Thyroid gland (tissue), 4 donors: ENCODE measurements at regions not wholly inside any gene's neighbourhood (a gene's known extent, or its start where the extent isn't known, plus 50 kb on each side); places are given as distances from the start of the nearest gene placed in this dataset.

Experiments used
- POLR2A ChIP-seq, 2 donors: fragments of 450-650 bp; IDR thresholded peaks; one replicate each; pipeline ENCODE4 v1.6.1; 2017; ENCODE audit warnings: antibody characterized with exemption in 2 of 2, mild to moderate bottlenecking in 2 of 2, moderate library complexity in 1 of 2
- TF ChIP-seq, protein P1 (sequence below), 6 experiments: fragments of 200-600 bp in 3 of 6; fragments of 450-650 bp in 3 of 6; sonication (generic) in 3 of 6; IDR thresholded peaks; one replicate each; pipeline ENCODE4 v1.5.1; 2016 to 2019; ENCODE audit warnings: antibody characterized with exemption in 6 of 6, mild to moderate bottlenecking in 2 of 6, inconsistent platforms in 1 of 6, moderate library complexity in 1 of 6

DNA sequence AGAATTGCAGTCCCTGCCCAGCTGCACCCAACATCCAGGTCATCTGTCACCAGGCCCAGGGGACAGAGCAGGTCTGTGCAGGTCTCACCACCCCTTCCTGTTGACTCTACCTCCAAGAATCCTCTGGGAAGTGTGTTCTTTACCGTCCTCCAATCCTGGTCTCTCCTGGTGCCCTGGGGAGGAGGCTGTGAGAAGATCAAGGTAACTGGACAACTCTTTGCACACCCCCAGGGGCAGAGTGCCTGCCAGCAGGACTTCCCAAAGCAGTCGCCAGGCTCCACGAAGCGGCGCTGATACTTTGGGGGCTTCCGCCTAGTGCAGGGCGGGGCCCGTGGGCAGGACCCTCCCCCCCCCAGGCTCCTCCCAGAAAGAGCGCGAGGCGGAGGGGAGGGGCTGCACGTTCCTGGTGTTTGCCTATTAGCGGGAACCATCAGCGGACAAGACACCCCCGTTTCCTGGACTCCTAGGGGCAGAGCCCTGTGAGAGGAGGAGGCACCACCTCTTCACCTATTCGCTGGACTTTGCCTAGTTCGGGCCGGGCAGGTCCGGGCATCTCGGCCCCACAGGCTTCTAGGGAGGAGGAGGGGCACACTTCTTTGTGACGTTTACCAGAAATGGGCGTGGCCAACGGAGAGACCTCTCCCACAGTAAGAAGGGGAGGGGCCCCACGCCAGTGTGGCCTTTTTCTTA, 918.0 kb downstream of the AACS start:
- TF ChIP-seq, protein P1, sequence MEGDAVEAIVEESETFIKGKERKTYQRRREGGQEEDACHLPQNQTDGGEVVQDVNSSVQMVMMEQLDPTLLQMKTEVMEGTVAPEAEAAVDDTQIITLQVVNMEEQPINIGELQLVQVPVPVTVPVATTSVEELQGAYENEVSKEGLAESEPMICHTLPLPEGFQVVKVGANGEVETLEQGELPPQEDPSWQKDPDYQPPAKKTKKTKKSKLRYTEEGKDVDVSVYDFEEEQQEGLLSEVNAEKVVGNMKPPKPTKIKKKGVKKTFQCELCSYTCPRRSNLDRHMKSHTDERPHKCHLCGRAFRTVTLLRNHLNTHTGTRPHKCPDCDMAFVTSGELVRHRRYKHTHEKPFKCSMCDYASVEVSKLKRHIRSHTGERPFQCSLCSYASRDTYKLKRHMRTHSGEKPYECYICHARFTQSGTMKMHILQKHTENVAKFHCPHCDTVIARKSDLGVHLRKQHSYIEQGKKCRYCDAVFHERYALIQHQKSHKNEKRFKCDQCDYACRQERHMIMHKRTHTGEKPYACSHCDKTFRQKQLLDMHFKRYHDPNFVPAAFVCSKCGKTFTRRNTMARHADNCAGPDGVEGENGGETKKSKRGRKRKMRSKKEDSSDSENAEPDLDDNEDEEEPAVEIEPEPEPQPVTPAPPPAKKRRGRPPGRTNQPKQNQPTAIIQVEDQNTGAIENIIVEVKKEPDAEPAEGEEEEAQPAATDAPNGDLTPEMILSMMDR (IDR thresholded peaks at IDR 0.05), result no peak
- no peak for TF ChIP-seq POLR2A (IDR thresholded peaks at IDR 0.05)
